VCaP (cell line): ENCODE measurements at regions not wholly inside any gene's neighbourhood (a gene's known extent, or its start where the extent isn't known, plus 50 kb on each side); places are given as distances from the start of the nearest gene placed in this dataset.

Experiments used
- H3K27ac ChIP-seq: fragments of 450-650 bp; 2 replicates; pipeline ENCODE4 v1.5.1; 2017
- CTCF ChIP-seq: fragments of 450-650 bp; conservative IDR thresholded peaks from 2 replicates; pipeline ENCODE4 v1.5.1; 2017; ENCODE audit warnings: mild to moderate bottlenecking, moderate library complexity

DNA sequence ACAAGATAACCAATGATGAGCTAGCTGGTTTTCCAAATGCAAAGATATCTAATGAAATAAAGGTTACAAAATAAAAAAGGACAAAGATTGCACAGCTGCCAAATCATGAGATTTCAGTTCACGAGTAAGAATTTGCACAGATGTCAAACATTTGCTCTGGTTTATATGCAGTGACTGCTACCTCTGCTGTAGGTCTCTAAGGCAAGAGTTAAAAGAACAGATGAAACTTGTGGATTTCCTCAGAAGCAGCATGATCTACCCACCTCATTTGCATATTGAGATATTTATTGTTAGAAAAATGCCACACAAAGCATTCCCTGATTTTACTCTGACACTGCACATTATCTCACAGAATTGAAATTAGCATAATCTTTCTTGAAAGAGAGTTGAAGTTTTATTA, 763.2 kb upstream of the ZEB2 start:
- H3K27ac ChIP-seq, result no peak overlapping the region
- no peak for TF ChIP-seq CTCF

GRCh38 chr2:145277922-145278321, 758.0 kb upstream of the ZEB2 start:
- H3K27ac ChIP-seq, result no peak overlapping the region
- TF ChIP-seq CTCF, result no peak

GRCh38 chr2:145273840-145274239, 753.9 kb upstream of the ZEB2 start:
- TF ChIP-seq CTCF, result no peak
- H3K27ac ChIP-seq, result no peak overlapping the region

DNA sequence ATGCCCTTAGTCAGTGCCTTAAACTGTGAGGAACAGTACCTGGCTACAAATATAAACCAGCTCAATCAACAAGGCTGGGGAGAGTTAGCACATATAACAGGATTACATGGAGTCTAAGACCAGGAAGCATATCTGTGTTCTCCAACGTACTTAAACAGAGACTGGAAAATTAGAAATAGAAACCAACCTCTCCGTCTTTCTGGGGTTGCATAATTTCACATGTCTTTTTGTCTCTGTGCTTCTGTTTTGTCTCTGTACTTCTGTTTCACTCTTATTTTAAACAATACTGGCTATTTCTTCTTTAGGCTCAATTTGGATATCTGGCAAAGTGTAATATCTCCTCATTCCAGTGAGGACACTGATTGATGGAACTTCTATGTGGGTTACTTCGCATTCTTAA, 749.0 kb upstream of the ZEB2 start:
- TF ChIP-seq CTCF, result no peak
- no peak overlapping the region for H3K27ac ChIP-seq

DNA sequence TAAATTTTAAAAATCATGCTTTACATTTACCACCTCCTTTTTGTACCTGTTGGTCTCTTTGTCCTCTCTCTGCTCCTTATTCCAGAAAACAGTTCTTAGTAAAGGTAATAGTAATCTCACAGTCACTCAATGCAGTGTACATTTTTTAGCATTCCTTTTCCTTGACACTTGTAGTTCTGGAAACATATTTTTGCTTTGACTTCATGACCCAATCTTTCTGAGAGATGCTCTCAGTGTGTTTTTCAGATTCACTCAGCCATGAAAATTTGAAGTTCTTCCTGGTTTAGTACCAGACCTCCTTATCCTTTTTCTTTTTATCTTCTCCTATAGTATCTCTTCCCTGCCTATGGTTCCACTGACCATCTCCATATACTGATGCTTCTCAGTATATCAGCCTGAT, 747.5 kb upstream of the ZEB2 start:
- TF ChIP-seq CTCF, result no peak
- no peak overlapping the region for H3K27ac ChIP-seq

DNA sequence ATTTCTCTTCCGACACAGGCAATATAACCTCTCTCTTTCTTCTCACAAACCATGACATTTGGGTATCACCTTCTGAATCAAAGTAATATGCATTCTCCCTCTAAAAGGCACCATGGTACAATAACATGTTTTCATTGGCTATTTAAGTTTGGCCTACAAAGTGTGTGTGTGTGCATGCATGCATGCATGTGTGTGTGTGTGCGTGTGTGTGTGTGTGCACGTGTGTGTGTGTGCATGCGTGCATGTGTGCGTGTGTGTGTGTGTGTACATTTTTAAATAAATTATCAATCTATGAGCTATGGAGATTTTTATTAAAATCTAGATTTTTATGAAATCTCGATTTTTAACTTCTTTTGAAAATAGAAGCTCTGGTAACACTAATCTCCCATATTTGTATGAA, 745.3 kb upstream of the ZEB2 start:
- no peak for TF ChIP-seq CTCF
- H3K27ac ChIP-seq, result no peak overlapping the region

DNA sequence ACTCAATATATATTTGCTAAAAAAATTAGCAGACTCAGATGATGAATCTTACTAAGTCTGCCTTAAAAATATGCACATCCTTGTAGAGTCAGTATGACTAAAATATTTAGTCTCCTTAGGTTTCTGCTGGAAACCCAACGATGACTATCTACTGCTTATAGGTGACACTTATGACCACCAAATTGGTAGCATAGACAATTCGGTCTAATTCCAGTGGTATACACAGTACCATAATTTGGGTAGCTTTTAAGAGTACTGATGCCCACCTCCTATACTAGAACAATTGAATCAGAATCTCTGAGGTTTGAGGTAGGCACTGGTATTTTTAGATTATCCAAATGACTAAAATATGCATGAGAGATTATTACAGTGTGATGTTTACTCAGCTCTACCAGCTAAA, 740.8 kb upstream of the ZEB2 start:
- no peak overlapping the region for H3K27ac ChIP-seq
- TF ChIP-seq CTCF, result no peak

- H3K27ac ChIP-seq, result no peak overlapping the region
- no peak for TF ChIP-seq CTCF
Measured at GRCh38 chr2:145260081-145260480, 740.2 kb upstream of the ZEB2 start.
